ENCODE measurements at regions not wholly inside any gene's neighbourhood (a gene's known extent, or its start where the extent isn't known, plus 50 kb on each side); places are given as distances from the start of the nearest gene placed in this dataset.

DNA sequence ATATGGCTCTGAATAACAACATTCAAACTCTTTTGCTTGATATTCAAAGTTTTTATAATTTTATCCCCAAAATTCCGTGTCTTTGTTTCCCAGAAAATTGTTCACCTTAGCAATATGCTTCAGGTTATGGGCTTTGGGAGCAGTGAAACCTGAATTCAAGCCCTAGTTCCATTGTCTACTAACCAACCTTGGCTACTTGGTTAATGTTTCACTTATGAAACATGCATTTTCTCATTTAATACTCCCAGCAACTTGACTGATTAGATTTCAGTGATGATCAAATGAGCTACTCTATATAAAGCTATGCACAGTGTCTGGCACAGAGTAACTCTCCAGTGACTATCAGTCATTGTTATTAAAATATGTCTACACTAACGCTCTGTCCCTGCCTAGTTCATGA lies 192.2 kb upstream of the TENT5A start:
- FAIRE-seq (no peak), DNase-seq (ENCODE audit: low read depth in 1 of 2, low spot score in 2 of 2) (no peak)
- WGBS, 2 experiments (ENCODE audit: extremely low coverage in 1 of 2, insufficient coverage in 1 of 2, insufficient read length in 1 of 2, insufficient replicate concordance in 2 of 2, low coverage in 1 of 2, low lambda C conversion rate in 2 of 2, missing lambda C conversion rate in 1 of 2), result 83% methylated on average over 2 of the region's 2 CpGs; no CpG with 5 or more reads in 1 of the 2 experiments
- Histone ChIP-seq H4K8ac (ENCODE audit: extremely low read depth, insufficient read depth, low read length) (no peak overlapping the region), H3K27ac (ENCODE audit: low read depth, low read length) (no peak overlapping the region), H3K18ac (ENCODE audit: extremely low read depth, low read length) (no peak overlapping the region), H3K9ac (replicated peaks in 1 of 4; ENCODE audit: extremely low read depth in 1 of 4, low read depth in 3 of 4, low read length in 3 of 4) (no peak overlapping the region), H3K4me3 (ENCODE audit: extremely low read depth in 1 of 4, insufficient read depth in 2 of 4, low read depth in 3 of 4, low read length in 4 of 4) (no peak overlapping the region), H3K4me1 (replicated peaks in 1 of 4; ENCODE audit: control insufficient read depth in 3 of 4, insufficient read depth in 4 of 4, low read length in 3 of 4) (no peaks in the 10 kb centered on the region; a peak in 1 of 7 replicates), H3K14ac (ENCODE audit: insufficient read length) (no peak overlapping the region), H2AK5ac (ENCODE audit: low read depth, low read length) (no peak overlapping the region), H3K79me1 (ENCODE audit: low read depth, low read length) (no peaks in the 10 kb centered on the region), H3K36me3 (ENCODE audit: control insufficient read depth in 2 of 4, insufficient read depth in 4 of 4, low read length in 3 of 4) (no peaks in the 10 kb centered on the region), H2BK20ac (ENCODE audit: low read length) (no peak overlapping the region), H2BK5ac (ENCODE audit: low read depth, low read length) (no peak overlapping the region), H3K9me3 (ENCODE audit: insufficient read depth in 2 of 2, low read depth in 1 of 2, low read length in 1 of 2) (no peaks in the 10 kb centered on the region), H2BK12ac (ENCODE audit: low read depth, low read length) (no peak overlapping the region), H3K4me2 (ENCODE audit: insufficient read depth in 1 of 2, low read depth in 2 of 2, low read length in 2 of 2) (no peak overlapping the region), H3K56ac (replicated peaks; ENCODE audit: insufficient read length, low read depth, low read length) (no peak overlapping the region), H3K23ac (ENCODE audit: insufficient read length) (no peak overlapping the region), H3K4ac (replicated peaks; ENCODE audit: insufficient read length, low read depth, low read length) (no peak overlapping the region), H2AFZ (ENCODE audit: low read length) (no peak overlapping the region), H3K23me2 (ENCODE audit: low read depth, low read length) (no peaks in the 10 kb centered on the region), H3K27me3 (replicated peaks in 1 of 4; ENCODE audit: control insufficient read depth in 3 of 4, extremely low read depth in 1 of 4, insufficient read depth in 3 of 4, low read length in 3 of 4) (no peaks in the 10 kb centered on the region), H2BK15ac (ENCODE audit: low read length) (no peak overlapping the region), H4K20me1 (replicated peaks in 1 of 2; ENCODE audit: control insufficient read depth in 1 of 2, insufficient read depth in 2 of 2, low read length in 2 of 2) (no peaks in the 10 kb centered on the region), H2BK120ac (replicated peaks; ENCODE audit: low read depth, low read length) (no peak overlapping the region), H4K5ac (ENCODE audit: insufficient read length, low read depth, low read length) (no peak overlapping the region), H3K79me2 (ENCODE audit: control insufficient read depth in 1 of 2, insufficient read depth in 2 of 2, low read length in 2 of 2) (no peaks in the 10 kb centered on the region), H4K91ac (replicated peaks; ENCODE audit: insufficient read length, low read length) (no peak overlapping the region)
- ChIA-PET POLR2A (ENCODE audit: partially characterized antibody) (no interaction called here), CTCF (ENCODE audit: partially characterized antibody) (interaction anchor here (1.3 kb wide), 1 partner anchor 15 kb away, joined by 3 read pairs; no protein-coding TSS in a partner anchor)
- no peak for TF ChIP-seq GABPA (IDR thresholded peaks at IDR 0.05; ENCODE audit: borderline replicate concordance, insufficient read depth, low read length)
- TF ChIP-seq, protein P1, sequence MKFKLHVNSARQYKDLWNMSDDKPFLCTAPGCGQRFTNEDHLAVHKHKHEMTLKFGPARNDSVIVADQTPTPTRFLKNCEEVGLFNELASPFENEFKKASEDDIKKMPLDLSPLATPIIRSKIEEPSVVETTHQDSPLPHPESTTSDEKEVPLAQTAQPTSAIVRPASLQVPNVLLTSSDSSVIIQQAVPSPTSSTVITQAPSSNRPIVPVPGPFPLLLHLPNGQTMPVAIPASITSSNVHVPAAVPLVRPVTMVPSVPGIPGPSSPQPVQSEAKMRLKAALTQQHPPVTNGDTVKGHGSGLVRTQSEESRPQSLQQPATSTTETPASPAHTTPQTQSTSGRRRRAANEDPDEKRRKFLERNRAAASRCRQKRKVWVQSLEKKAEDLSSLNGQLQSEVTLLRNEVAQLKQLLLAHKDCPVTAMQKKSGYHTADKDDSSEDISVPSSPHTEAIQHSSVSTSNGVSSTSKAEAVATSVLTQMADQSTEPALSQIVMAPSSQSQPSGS (IDR thresholded peaks at IDR 0.05; ENCODE audit: low read length), result no peak
- no peak for TF ChIP-seq NANOG (IDR thresholded peaks at IDR 0.05; ENCODE audit: insufficient read depth, low read depth, low read length, poor library complexity, severe bottlenecking)
- TF ChIP-seq RNF2 (IDR thresholded peaks at IDR 0.05; ENCODE audit: borderline replicate concordance, low read depth, low read length, missing control alignments, poor library complexity, severe bottlenecking), result no peak
- no peak for TF ChIP-seq BACH1 (IDR thresholded peaks at IDR 0.05; ENCODE audit: low read length)
- TF ChIP-seq SP2 (IDR thresholded peaks at IDR 0.05; ENCODE audit: low read length), result no peak
- TF ChIP-seq SRF (IDR thresholded peaks at IDR 0.05; ENCODE audit: low read depth, low read length), result no peak
- no peak for TF ChIP-seq KDM5A (IDR thresholded peaks at IDR 0.05; ENCODE audit: low read length)
- TF ChIP-seq RXRA (IDR thresholded peaks at IDR 0.05; ENCODE audit: insufficient read depth, low read depth, low read length), result no peak
- no peak for TF ChIP-seq SP1 (IDR thresholded peaks at IDR 0.05; ENCODE audit: low read depth, low read length)
- TF ChIP-seq CBX5 (IDR thresholded peaks at IDR 0.05; ENCODE audit: low read depth, low read length), result no peak
- TF ChIP-seq RFX5 (IDR thresholded peaks at IDR 0.05; ENCODE audit: borderline replicate concordance, low read depth, low read length), result no peak
- no peak for TF ChIP-seq ATF3 (IDR thresholded peaks at IDR 0.05; ENCODE audit: insufficient read depth, low read depth, low read length)

Data from H1 (cell line).